DND-41 (cell line): ENCODE measurements at regions not wholly inside any gene's neighbourhood (a gene's known extent, or its start where the extent isn't known, plus 50 kb on each side); places are given as distances from the start of the nearest gene placed in this dataset.

Experiments used
- EZH2 ChIP-seq: IDR thresholded peaks from 3 replicates; pipeline ENCODE4 v1.6.1; 2012; ENCODE audit warnings: borderline replicate concordance, low read depth, mild to moderate bottlenecking, moderate library complexity, low read length, inconsistent platforms; ENCODE audit not compliant: severe bottlenecking
- TF ChIP-seq, protein P1 (sequence below): IDR thresholded peaks from 2 replicates; pipeline ENCODE4 v1.5.1; 2012; ENCODE audit warnings: borderline replicate concordance, low read length, moderate library complexity, mild to moderate bottlenecking; ENCODE audit not compliant: poor library complexity, severe bottlenecking; ENCODE audit errors: extremely low read depth

DNA sequence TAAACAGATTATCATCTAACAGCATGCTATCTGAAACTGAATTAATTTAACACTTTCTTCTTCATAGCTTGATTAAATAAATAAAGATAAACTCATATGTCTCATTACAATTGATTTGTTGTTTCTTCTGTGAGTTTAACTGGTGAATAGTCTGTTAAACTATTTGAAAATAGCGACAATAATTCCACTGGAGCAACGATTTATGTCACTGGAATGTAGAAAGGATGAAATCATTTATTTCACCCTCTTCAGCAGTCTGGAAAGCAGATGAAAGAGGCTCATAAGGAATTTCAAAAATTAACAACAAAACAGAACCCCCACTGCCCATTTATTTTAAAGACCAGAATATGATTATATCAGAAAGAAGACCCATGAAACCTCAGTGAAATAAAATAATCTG lies 1165.1 kb upstream of the USP15 start:
- TF ChIP-seq, protein P1, sequence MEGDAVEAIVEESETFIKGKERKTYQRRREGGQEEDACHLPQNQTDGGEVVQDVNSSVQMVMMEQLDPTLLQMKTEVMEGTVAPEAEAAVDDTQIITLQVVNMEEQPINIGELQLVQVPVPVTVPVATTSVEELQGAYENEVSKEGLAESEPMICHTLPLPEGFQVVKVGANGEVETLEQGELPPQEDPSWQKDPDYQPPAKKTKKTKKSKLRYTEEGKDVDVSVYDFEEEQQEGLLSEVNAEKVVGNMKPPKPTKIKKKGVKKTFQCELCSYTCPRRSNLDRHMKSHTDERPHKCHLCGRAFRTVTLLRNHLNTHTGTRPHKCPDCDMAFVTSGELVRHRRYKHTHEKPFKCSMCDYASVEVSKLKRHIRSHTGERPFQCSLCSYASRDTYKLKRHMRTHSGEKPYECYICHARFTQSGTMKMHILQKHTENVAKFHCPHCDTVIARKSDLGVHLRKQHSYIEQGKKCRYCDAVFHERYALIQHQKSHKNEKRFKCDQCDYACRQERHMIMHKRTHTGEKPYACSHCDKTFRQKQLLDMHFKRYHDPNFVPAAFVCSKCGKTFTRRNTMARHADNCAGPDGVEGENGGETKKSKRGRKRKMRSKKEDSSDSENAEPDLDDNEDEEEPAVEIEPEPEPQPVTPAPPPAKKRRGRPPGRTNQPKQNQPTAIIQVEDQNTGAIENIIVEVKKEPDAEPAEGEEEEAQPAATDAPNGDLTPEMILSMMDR: no peak
- TF ChIP-seq EZH2: no peak
